ENCODE measurements at regions not wholly inside any gene's neighbourhood (a gene's known extent, or its start where the extent isn't known, plus 50 kb on each side); places are given as distances from the start of the nearest gene placed in this dataset.
"Not testable (repeated sequence)": the region's sequence is repeated elsewhere in the genome, so short reads cannot be mapped to it uniquely, and the experiment has no call there.

GRCh38 chr1:83487460-83487859 is 511.5 kb downstream of the TTLL7 start:
- not testable (repeated sequence) for TF ChIP-seq POLR2A (IDR thresholded peaks at IDR 0.05; ENCODE audit: low read depth); POLR2AphosphoS5 (IDR thresholded peaks at IDR 0.05); EP300 (IDR thresholded peaks at IDR 0.05)
- TF ChIP-seq, protein P1, sequence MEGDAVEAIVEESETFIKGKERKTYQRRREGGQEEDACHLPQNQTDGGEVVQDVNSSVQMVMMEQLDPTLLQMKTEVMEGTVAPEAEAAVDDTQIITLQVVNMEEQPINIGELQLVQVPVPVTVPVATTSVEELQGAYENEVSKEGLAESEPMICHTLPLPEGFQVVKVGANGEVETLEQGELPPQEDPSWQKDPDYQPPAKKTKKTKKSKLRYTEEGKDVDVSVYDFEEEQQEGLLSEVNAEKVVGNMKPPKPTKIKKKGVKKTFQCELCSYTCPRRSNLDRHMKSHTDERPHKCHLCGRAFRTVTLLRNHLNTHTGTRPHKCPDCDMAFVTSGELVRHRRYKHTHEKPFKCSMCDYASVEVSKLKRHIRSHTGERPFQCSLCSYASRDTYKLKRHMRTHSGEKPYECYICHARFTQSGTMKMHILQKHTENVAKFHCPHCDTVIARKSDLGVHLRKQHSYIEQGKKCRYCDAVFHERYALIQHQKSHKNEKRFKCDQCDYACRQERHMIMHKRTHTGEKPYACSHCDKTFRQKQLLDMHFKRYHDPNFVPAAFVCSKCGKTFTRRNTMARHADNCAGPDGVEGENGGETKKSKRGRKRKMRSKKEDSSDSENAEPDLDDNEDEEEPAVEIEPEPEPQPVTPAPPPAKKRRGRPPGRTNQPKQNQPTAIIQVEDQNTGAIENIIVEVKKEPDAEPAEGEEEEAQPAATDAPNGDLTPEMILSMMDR (IDR thresholded peaks at IDR 0.05) = not testable (repeated sequence)
